ENCODE measurements at regions not wholly inside any gene's neighbourhood (a gene's known extent, or its start where the extent isn't known, plus 50 kb on each side); places are given as distances from the start of the nearest gene placed in this dataset.

DNA sequence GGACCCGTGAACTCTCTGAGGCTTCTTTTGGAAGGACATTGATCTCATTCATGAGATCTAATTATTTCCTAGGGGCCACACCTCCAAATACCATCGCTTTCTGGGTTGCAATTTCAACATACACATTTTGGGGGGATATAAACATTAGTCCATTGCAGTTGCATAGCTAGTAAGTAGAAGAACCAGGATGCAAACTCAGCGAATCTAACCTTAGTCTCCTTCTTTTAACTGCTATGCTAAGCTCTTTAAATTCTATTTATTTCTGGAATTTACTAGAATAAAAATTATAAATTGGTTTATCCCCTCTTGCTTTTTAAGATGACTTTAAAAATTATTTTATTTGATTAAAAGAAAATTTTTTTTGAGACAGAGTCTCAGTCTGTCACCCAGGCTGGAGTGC, 232.5 kb upstream of the EEF2KMT start:
- Mint-ChIP-seq H3K4me1 (ENCODE audit: low read depth, unreplicated experiment) (no peaks in the 10 kb centered on the region), H3K36me3 (ENCODE audit: unreplicated experiment) (no peaks in the 10 kb centered on the region), H3K27ac (ENCODE audit: unreplicated experiment) (no peak overlapping the region), H3K4me3 (ENCODE audit: unreplicated experiment) (no peak overlapping the region), H3K9me3 (ENCODE audit: unreplicated experiment) (peaks cover 3% of the 10 kb centered on the region), H3K27me3 (ENCODE audit: unreplicated experiment) (peaks cover 1% of the 10 kb centered on the region)
- DNase-seq = no peak
- TF ChIP-seq CTCF (IDR thresholded peaks at IDR 0.05; ENCODE audit: partially characterized antibody, unreplicated experiment) = no peak

DNA sequence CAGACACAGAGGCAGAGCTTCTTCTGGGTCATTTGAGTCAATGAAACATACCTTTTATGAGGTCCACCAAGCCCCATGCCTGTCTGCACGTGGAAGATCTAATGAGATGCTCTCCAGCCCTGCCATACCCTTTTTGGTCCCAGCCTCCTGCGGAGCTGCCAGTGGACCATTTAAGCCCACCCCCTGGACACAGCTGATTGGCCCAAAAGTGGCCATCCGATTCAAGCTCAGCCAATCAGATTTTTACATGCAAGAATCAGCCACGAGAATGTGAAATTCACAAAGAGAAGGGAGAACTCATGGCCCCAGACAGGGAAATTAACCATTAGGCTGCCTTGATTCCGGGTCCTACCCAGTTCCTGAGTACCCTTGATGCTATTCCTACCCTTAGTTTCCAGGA, 231.0 kb upstream of the EEF2KMT start:
- no peak for DNase-seq

DNA sequence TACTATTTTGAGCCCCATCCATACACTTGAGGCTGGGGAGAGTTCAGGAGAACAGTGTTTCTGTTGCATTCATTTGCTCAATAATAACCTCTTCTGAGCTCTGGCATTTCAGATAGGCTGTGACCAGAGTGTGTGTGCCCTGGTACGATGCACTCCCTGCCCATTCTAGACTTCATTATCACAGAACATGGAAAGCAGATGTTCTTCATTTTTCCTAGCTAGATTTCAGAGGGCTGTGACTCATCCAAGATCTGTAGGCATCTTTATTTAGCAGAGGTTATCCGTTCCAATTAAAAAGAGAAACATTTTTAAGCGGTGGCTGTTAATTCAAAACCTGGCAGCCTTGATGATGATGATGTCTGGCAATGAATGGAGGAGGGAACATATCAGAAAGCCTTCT, 228.8 kb upstream of the EEF2KMT start:
- TF ChIP-seq CTCF (IDR thresholded peaks at IDR 0.05; ENCODE audit: partially characterized antibody, unreplicated experiment) = no peak
- H3K36me3 Mint-ChIP-seq (ENCODE audit: unreplicated experiment) = no peaks in the 10 kb centered on the region
- peaks cover 3% of the 10 kb centered on the region for H3K9me3 Mint-ChIP-seq (ENCODE audit: unreplicated experiment)
- no peak for DNase-seq
- peaks cover 1% of the 10 kb centered on the region for H3K27me3 Mint-ChIP-seq (ENCODE audit: unreplicated experiment)
- no peak overlapping the region for H3K27ac Mint-ChIP-seq (ENCODE audit: unreplicated experiment)
- H3K4me1 Mint-ChIP-seq (ENCODE audit: low read depth, unreplicated experiment) = no peaks in the 10 kb centered on the region
- H3K4me3 Mint-ChIP-seq (ENCODE audit: unreplicated experiment) = no peak overlapping the region

More for the DNA sequence above, 231.0 kb upstream of the EEF2KMT start:
- H3K4me1 Mint-ChIP-seq (ENCODE audit: low read depth, unreplicated experiment) = no peaks in the 10 kb centered on the region
- peaks cover 3% of the 10 kb centered on the region for H3K9me3 Mint-ChIP-seq (ENCODE audit: unreplicated experiment)
- no peaks in the 10 kb centered on the region for H3K36me3 Mint-ChIP-seq (ENCODE audit: unreplicated experiment)
- no peak overlapping the region for H3K27ac Mint-ChIP-seq (ENCODE audit: unreplicated experiment)
- no peak for TF ChIP-seq CTCF (IDR thresholded peaks at IDR 0.05; ENCODE audit: partially characterized antibody, unreplicated experiment)
- peaks cover 1% of the 10 kb centered on the region for H3K27me3 Mint-ChIP-seq (ENCODE audit: unreplicated experiment)
- no peak overlapping the region for H3K4me3 Mint-ChIP-seq (ENCODE audit: unreplicated experiment)

- Mint-ChIP-seq H3K9me3 (ENCODE audit: unreplicated experiment) (peaks cover 3% of the 10 kb centered on the region), H3K4me1 (ENCODE audit: low read depth, unreplicated experiment) (no peaks in the 10 kb centered on the region), H3K4me3 (ENCODE audit: unreplicated experiment) (no peak overlapping the region), H3K36me3 (ENCODE audit: unreplicated experiment) (no peaks in the 10 kb centered on the region), H3K27me3 (ENCODE audit: unreplicated experiment) (peaks cover 3% of the 10 kb centered on the region), H3K27ac (ENCODE audit: unreplicated experiment) (no peak overlapping the region)
- TF ChIP-seq CTCF (IDR thresholded peaks at IDR 0.05; ENCODE audit: partially characterized antibody, unreplicated experiment) = no peak
- DNase-seq = no peak
These were observed 228.3 kb upstream of the EEF2KMT start for GRCh38 chr16:5325932-5326331.

- Mint-ChIP-seq H3K4me1 (ENCODE audit: low read depth, unreplicated experiment) (no peaks in the 10 kb centered on the region), H3K9me3 (ENCODE audit: unreplicated experiment) (no peaks in the 10 kb centered on the region), H3K4me3 (ENCODE audit: unreplicated experiment) (no peak overlapping the region), H3K36me3 (ENCODE audit: unreplicated experiment) (no peaks in the 10 kb centered on the region), H3K27me3 (ENCODE audit: unreplicated experiment) (peaks cover 2% of the 10 kb centered on the region), H3K27ac (ENCODE audit: unreplicated experiment) (no peak overlapping the region)
- no peak for TF ChIP-seq CTCF (IDR thresholded peaks at IDR 0.05; ENCODE audit: partially characterized antibody, unreplicated experiment)
- DNase-seq = no peak
These were observed 225.9 kb upstream of the EEF2KMT start for GRCh38 chr16:5323284-5324141.

All from glutamatergic neuron (in vitro differentiated cells).